Osteocyte (in vitro differentiated cells): ENCODE measurements at regions not wholly inside any gene's neighbourhood (a gene's known extent, or its start where the extent isn't known, plus 50 kb on each side); places are given as distances from the start of the nearest gene placed in this dataset.
"Not testable (repeated sequence)": the region's sequence is repeated elsewhere in the genome, so short reads cannot be mapped to it uniquely, and the experiment has no call there.

Experiments
- DNase-seq: peaks from one replicate; pipeline ENCODE4 v3.0.0; 2021; ENCODE audit warnings: mixed read lengths; ENCODE audit not compliant: unreplicated experiment; ENCODE audit errors: extremely low spot score
- H3K27ac Mint-ChIP-seq: one replicate; pipeline ENCODE4 v1.8.0; 2021; ENCODE audit warnings: mild to moderate bottlenecking, mixed read lengths; ENCODE audit not compliant: unreplicated experiment
- H3K27me3 Mint-ChIP-seq: one replicate; pipeline ENCODE4 v1.8.0; 2021; ENCODE audit warnings: mixed read lengths; ENCODE audit not compliant: unreplicated experiment
- H3K36me3 Mint-ChIP-seq: one replicate; pipeline ENCODE4 v1.8.0; 2021; ENCODE audit warnings: mixed read lengths; ENCODE audit not compliant: unreplicated experiment
- H3K4me1 Mint-ChIP-seq: one replicate; pipeline ENCODE4 v1.8.0; 2021; ENCODE audit warnings: mixed read lengths; ENCODE audit not compliant: unreplicated experiment
- H3K4me3 Mint-ChIP-seq: one replicate; pipeline ENCODE4 v1.8.0; 2021; ENCODE audit warnings: mild to moderate bottlenecking, moderate library complexity, mixed read lengths; ENCODE audit not compliant: unreplicated experiment
- H3K9me3 Mint-ChIP-seq: one replicate; pipeline ENCODE4 v1.8.0; 2021; ENCODE audit warnings: mixed read lengths; ENCODE audit not compliant: unreplicated experiment
- CTCF ChIP-seq: fragments of 200-600 bp; sonication (generic); IDR thresholded peaks from 2 replicates; pipeline ENCODE4 v1.5.0; 2021; ENCODE audit warnings: antibody characterized with exemption, mild to moderate bottlenecking, moderate library complexity

DNA sequence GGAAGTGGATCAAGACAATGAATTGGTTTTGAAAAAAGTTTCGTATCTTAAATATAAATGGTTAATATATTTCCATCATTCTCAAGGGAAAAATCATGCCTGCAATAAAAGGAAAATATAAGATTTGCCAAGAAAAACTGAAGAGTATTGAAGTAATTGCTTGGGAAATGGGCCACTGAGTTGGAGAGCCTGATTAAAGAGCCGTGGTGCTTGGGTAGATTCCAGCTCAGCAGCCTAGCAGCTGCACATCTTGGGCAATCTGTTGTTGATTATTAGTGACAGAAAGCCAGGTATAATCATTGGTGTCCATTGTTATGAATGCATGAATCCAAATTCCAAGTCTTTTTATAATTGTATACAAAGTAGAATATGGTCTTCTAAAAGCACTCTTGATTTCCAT is 800.9 kb upstream of the CHORDC1 start:
- no peak overlapping the region for H3K4me3 Mint-ChIP-seq
- H3K4me1 Mint-ChIP-seq = peaks cover 6% of the 10 kb centered on the region
- no peak for TF ChIP-seq CTCF
- peaks cover 33% of the 10 kb centered on the region for H3K27me3 Mint-ChIP-seq
- H3K9me3 Mint-ChIP-seq = no peaks in the 10 kb centered on the region
- no peaks in the 10 kb centered on the region for H3K36me3 Mint-ChIP-seq
- no peak for DNase-seq
- no peak overlapping the region for H3K27ac Mint-ChIP-seq

GRCh38 chr11:91011503-91011902 is 788.7 kb upstream of the CHORDC1 start:
- Mint-ChIP-seq H3K27ac (no peak overlapping the region), H3K27me3 (no peaks in the 10 kb centered on the region), H3K36me3 (no peaks in the 10 kb centered on the region), H3K4me3 (no peak overlapping the region), H3K4me1 (no peaks in the 10 kb centered on the region), H3K9me3 (peaks cover 8% of the 10 kb centered on the region)
- no peak for TF ChIP-seq CTCF
- DNase-seq = no peak

GRCh38 chr11:91005458-91005857 is 782.6 kb upstream of the CHORDC1 start:
- DNase-seq = no peak
- Mint-ChIP-seq H3K36me3 (no peaks in the 10 kb centered on the region), H3K27me3 (peaks cover 2% of the 10 kb centered on the region), H3K9me3 (peaks cover 6% of the 10 kb centered on the region), H3K4me1 (no peaks in the 10 kb centered on the region), H3K27ac (no peak overlapping the region), H3K4me3 (no peak overlapping the region)
- TF ChIP-seq CTCF = no peak

DNA sequence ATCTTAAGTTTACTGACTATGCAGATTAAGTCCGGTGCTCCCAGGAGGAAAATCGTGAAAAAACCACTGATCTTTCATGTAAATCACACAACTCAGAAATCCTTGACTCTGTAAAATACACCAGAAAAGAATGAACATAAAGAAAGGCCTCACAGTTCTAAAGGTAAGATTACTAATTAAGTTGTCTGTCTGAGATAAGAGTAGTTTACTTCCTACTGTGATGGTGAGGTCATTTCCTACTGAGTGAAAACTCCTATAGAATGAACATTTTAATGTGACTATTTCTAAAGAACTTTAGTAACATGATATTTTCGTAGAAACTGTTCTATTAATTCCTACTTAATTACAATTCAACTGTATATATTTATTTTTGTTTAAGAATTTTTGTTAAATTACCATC is 774.4 kb upstream of the CHORDC1 start:
- peaks cover 13% of the 10 kb centered on the region for H3K27me3 Mint-ChIP-seq
- no peak overlapping the region for H3K27ac Mint-ChIP-seq
- no peaks in the 10 kb centered on the region for H3K36me3 Mint-ChIP-seq
- no peaks in the 10 kb centered on the region for H3K9me3 Mint-ChIP-seq
- DNase-seq = no peak
- no peak for TF ChIP-seq CTCF
- no peaks in the 10 kb centered on the region for H3K4me1 Mint-ChIP-seq
- H3K4me3 Mint-ChIP-seq = no peak overlapping the region

- H3K27ac Mint-ChIP-seq, H3K4me1 Mint-ChIP-seq, DNase-seq, H3K36me3 Mint-ChIP-seq, H3K27me3 Mint-ChIP-seq, H3K4me3 Mint-ChIP-seq: not testable (repeated sequence)
- peaks cover 21% of the 10 kb centered on the region for H3K9me3 Mint-ChIP-seq
These were observed 749.3 kb upstream of the CHORDC1 start for GRCh38 chr11:90972159-90972558.

DNA sequence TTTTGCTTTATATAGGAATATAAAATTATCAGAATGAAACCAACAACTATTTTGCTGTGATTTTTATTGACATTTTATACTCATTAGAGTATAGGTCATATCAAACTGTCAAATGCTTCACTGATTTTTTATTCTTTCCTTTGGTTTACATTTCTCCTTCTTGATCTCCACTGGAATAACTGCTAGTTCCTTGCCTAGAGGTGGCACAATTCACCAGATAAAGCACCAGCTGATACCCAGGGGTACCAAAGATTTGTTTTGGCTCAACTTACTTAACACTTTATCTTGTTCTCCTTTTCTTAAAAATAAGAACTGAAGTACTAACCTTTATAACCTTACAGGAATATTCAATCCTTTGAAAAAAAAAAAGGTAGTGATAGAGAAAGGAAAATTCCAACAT is 725.1 kb upstream of the CHORDC1 start:
- H3K27me3 Mint-ChIP-seq = peaks cover 15% of the 10 kb centered on the region
- H3K27ac Mint-ChIP-seq = no peak overlapping the region
- TF ChIP-seq CTCF = peak; percentile 56
- H3K4me3 Mint-ChIP-seq = no peak overlapping the region
- no peaks in the 10 kb centered on the region for H3K36me3 Mint-ChIP-seq
- H3K9me3 Mint-ChIP-seq = no peaks in the 10 kb centered on the region
- no peaks in the 10 kb centered on the region for H3K4me1 Mint-ChIP-seq
- no peak for DNase-seq
